GM21723 (cell line): ENCODE measurements at regions not wholly inside any gene's neighbourhood (a gene's known extent, or its start where the extent isn't known, plus 50 kb on each side); places are given as distances from the start of the nearest gene placed in this dataset.

Source experiments
- ATAC-seq: cut with Tn5 transposase; IDR thresholded peaks from one replicate; pipeline ENCODE4 v1.9.1; 2021; ENCODE audit warnings: mild to moderate bottlenecking, moderate library complexity; ENCODE audit not compliant: unreplicated experiment

DNA sequence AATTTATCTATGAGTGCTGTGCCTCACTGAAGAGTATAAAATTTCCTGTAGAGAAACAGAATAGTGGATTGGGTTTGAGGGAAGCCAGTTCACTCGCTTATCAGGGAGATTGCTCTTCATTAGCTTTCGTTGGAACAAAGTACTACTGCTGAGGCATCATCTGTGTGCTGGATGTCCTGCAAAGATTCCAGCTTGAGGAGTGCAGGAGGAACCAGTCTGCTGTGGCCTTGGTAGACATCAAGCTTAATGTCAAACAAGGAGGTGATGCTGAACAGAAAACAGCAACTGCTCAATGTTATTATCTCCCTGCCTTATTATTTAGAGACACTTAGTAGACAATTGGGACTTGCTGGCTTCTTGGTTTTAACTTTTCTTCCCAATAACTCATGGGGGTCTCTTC lies 297.5 kb upstream of the DPH6 start:
- ATAC-seq: no peak

DNA sequence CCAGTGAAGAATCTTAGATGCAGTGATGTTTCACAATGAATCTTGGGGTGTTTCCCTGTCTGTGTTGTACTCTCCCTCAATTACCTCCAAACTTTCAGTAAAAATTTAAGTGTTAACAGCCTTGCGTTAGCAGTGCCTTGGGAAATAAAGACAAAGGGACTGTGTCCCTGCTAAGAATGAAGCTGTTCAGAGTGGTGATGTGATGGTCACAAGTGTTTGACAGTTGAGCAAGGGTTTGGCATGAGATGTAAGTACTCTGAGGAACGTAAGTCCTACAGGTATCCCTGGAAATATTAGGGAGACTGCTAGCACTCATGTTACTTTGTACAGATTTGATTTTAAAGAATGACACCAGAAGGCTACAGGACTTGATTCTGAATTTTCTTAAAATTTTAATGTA lies 304.3 kb upstream of the DPH6 start:
- no peak for ATAC-seq

- no peak for ATAC-seq
These were observed 305.5 kb upstream of the DPH6 start for GRCh38 chr15:35851491-35851890.

GRCh38 chr15:35852818-35853624 lies 307.1 kb upstream of the DPH6 start:
- no peak for ATAC-seq

DNA sequence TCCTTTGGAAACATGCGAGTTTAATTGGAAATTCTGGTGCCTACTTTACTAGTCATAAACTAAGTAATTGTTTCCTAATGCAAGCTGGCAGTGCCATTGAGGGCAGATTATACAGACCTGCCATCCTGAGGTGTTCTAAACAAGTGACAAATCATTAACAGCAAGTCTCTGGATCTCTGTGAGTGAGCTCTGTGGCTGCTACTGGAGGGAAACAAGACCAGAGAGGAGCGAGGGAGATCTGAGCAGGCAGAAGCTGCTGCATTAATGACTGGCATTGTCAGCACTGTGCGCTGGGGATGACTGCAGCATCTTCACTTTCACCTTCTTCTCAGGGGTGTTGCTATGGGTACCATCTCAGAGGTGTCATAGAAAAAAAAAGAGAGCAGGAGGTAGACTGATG lies 308.4 kb upstream of the DPH6 start:
- ATAC-seq: no peak

GRCh38 chr15:35857567-35858226 lies 311.7 kb upstream of the DPH6 start:
- no peak for ATAC-seq

- no peak for ATAC-seq
These were observed 312.7 kb upstream of the DPH6 start for GRCh38 chr15:35858707-35859106.

DNA sequence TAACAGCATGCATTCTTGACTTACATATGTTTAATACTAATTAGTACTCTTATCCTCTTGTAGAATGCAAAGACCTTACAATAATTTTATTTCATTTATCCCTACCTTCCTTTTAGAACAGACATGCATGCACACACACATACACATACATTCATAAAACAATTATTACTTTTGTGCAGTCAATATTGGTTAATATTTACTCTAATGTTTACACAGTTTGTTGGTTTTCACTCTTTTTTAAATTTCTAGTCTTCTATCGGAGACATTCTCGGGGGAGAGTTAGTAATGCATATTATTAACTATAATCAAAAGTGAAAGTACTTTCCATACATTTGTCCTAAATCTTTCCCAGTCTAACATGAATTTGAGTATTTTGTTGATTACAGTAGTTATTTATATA lies 317.7 kb upstream of the DPH6 start:
- ATAC-seq: no peak

- no peak for ATAC-seq
These were observed 321.4 kb upstream of the DPH6 start for GRCh38 chr15:35867356-35867755.

DNA sequence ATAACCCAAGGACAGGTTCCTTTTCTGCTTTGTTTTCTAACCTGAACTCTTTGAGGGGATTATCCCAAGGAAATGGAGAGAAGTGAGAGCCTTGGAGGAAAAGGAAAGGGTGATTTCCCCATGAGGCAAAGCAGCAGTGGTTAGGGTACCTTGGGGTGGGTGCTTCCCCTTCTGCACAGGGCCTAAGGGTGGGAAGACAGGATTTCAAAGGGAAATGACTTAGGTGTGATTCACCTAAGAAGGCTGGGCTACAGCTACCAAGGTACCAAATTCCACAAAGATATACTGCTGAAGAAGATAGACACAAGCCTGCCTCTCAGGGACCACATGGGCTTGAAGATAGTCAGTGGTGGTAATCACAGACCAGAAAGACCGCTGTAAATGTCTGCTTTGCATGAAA lies 325.3 kb upstream of the DPH6 start:
- no peak for ATAC-seq

- ATAC-seq: no peak
These were observed 325.8 kb upstream of the DPH6 start for GRCh38 chr15:35871812-35872211.

- ATAC-seq: no peak
These were observed 326.6 kb upstream of the DPH6 start for GRCh38 chr15:35872577-35872976.

DNA sequence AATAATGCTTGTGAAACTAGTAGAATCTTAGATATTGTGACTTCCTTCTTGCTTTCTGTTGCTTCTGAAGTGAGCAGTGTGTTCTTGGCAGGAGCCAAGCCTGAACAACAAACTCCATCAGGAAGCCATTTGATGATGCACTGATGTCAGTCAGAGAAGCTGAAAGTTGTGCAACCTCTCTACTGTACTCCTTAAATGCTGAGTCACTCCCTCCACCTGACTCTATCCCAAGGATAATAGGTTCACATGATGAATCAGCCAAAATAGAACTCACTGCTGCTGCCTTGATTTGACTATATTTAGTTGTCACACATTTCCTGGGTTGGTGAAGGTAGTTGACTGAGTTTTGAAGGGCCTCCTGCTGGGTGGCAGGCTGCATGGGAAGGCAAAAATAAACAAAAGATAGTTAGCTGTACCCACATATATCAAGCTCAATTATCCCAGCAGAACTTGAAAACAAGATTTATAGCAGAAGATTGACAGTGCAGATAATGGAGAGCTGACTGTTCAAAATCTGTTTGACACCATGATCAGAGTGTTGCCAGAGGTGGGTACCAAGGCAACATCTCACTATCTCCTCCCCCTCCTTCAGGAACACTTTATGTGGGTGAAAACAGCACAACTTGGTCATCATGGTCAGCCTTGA lies 328.4 kb upstream of the DPH6 start:
- no peak for ATAC-seq

GRCh38 chr15:35876762-35877161 lies 330.8 kb upstream of the DPH6 start:
- no peak for ATAC-seq

- no peak for ATAC-seq
These were observed 334.9 kb upstream of the DPH6 start for GRCh38 chr15:35880896-35881295.

- ATAC-seq: no peak
These were observed 339.9 kb upstream of the DPH6 start for GRCh38 chr15:35885870-35886269.

DNA sequence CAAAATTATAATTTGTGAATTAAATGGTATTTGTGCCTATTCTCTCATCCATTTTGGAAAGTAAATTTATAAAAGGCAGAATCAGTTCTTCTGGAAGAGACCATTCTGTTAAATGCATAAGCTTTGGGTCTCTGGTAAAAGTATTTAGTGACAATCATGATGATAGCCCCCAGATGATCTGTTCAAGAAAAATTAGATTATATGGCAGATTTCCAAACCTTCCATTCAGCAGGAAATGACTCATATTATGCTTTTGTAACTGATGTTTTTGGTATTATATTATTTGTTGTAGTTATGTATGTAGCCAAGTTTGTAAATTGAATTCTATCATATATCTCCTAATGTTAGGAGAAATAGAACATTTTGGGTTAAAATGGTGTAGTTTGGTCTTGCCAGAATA lies 340.8 kb upstream of the DPH6 start:
- no peak for ATAC-seq

DNA sequence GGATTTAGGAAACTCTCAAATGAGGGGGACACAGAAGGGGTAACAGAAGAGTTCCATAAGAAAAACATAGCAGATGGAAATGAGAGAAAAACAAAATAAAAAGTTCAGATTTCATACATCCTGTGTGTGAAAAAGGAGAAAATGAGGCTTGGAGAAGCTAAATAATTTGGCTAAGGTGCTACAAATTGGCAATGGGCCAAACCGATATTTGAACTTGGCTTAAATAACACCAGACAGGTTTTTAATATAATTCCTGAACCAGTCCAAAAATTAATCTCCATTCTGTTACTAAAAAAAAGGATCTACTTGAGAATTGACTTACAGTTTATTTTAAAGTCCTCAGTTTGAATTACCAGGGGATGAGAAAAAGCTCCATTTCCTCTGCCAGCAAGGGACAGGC lies 342.9 kb upstream of the DPH6 start:
- no peak for ATAC-seq

- ATAC-seq: no peak
These were observed 361.5 kb upstream of the DPH6 start for GRCh38 chr15:35907511-35907910.

GRCh38 chr15:35909414-35909813 lies 363.4 kb upstream of the DPH6 start:
- ATAC-seq: no peak

GRCh38 chr15:35910227-35910626 lies 364.3 kb upstream of the DPH6 start:
- no peak for ATAC-seq
